DMS79 treated with DMSO at 0.1 percent for 48 hours (cell line): ENCODE measurements at regions not wholly inside any gene's neighbourhood (a gene's known extent, or its start where the extent isn't known, plus 50 kb on each side); places are given as distances from the start of the nearest gene placed in this dataset.
A peak's percentile ranks its signal among the peaks of the same experiment; 100 is the strongest.
"Not testable (repeated sequence)": the region's sequence is repeated elsewhere in the genome, so short reads cannot be mapped to it uniquely, and the experiment has no call there.

ENCODE experiments used
- DNase-seq: peaks from one replicate; lab custom pipeline; 2025; lab: John Stamatoyannopoulos, UW

- DNase-seq = no peak
These were observed 152.1 kb upstream of the TBC1D5 start for GRCh38 chr3:17894434-17895060.

GRCh38 chr3:17891139-17891856 lies 148.9 kb upstream of the TBC1D5 start:
- no peak for DNase-seq

GRCh38 chr3:17885986-17886385 lies 143.6 kb upstream of the TBC1D5 start:
- no peak for DNase-seq

- DNase-seq = no peak
These were observed 140.6 kb upstream of the TBC1D5 start for GRCh38 chr3:17882981-17883380.

- no peak for DNase-seq
These were observed 134.9 kb upstream of the TBC1D5 start for GRCh38 chr3:17877299-17877698.

GRCh38 chr3:17874636-17875035 lies 132.2 kb upstream of the TBC1D5 start:
- DNase-seq = no peak

- DNase-seq = no peak
These were observed 130.0 kb upstream of the TBC1D5 start for GRCh38 chr3:17872457-17872856.

- no peak for DNase-seq
These were observed 123.2 kb upstream of the TBC1D5 start for GRCh38 chr3:17865631-17866030.

- no peak for DNase-seq
These were observed 119.0 kb upstream of the TBC1D5 start for GRCh38 chr3:17861476-17861875.

- not testable (repeated sequence) for DNase-seq
These were observed 118.5 kb upstream of the TBC1D5 start for GRCh38 chr3:17860840-17861471.

- DNase-seq = peak; percentile 4
These were observed 109.8 kb upstream of the TBC1D5 start for GRCh38 chr3:17852217-17852616.

GRCh38 chr3:17850448-17850847 lies 108.0 kb upstream of the TBC1D5 start:
- DNase-seq = no peak

GRCh38 chr3:17848102-17848501 lies 105.7 kb upstream of the TBC1D5 start:
- DNase-seq = no peak

- DNase-seq = no peak
These were observed 104.7 kb upstream of the TBC1D5 start for GRCh38 chr3:17847156-17847555.

- DNase-seq = no peak
These were observed 104.0 kb upstream of the TBC1D5 start for GRCh38 chr3:17846466-17846865.

- no peak for DNase-seq
These were observed 102.8 kb upstream of the TBC1D5 start for GRCh38 chr3:17845026-17845812.

- no peak for DNase-seq
These were observed 101.8 kb upstream of the TBC1D5 start for GRCh38 chr3:17844236-17844635.

GRCh38 chr3:17841190-17841828 lies 98.9 kb upstream of the TBC1D5 start:
- no peak for DNase-seq

- DNase-seq = no peak
These were observed 98.2 kb upstream of the TBC1D5 start for GRCh38 chr3:17840651-17841050.

GRCh38 chr3:17840126-17840525 lies 97.7 kb upstream of the TBC1D5 start:
- no peak for DNase-seq

GRCh38 chr3:17836919-17837318 lies 94.5 kb upstream of the TBC1D5 start:
- DNase-seq = no peak

- no peak for DNase-seq
These were observed 93.7 kb upstream of the TBC1D5 start for GRCh38 chr3:17836092-17836491.
